ENCODE measurements at regions not wholly inside any gene's neighbourhood (a gene's known extent, or its start where the extent isn't known, plus 50 kb on each side); places are given as distances from the start of the nearest gene placed in this dataset.

- TF ChIP-seq CTCF (conservative IDR thresholded peaks at IDR 0.05; ENCODE audit: low read depth in 2 of 2), result no peak
- TF ChIP-seq EZH2 (IDR thresholded peaks at IDR 0.05; ENCODE audit: low read depth, unreplicated experiment), result no peak
- TF ChIP-seq ETS1 (IDR thresholded peaks at IDR 0.05), result no peak
- TF ChIP-seq POLR2AphosphoS5 (IDR thresholded peaks at IDR 0.05; ENCODE audit: low read depth), result no peak
- no peak for TF ChIP-seq CREB1 (CRISPR knock-in tag; IDR thresholded peaks at IDR 0.05; ENCODE audit: low read depth)
- no peak for TF ChIP-seq REST (IDR thresholded peaks at IDR 0.05; ENCODE audit: unreplicated experiment)
- no peak for TF ChIP-seq ZNF331 (CRISPR knock-in tag; IDR thresholded peaks at IDR 0.05; ENCODE audit: low read depth)
- no peak for TF ChIP-seq JUNB (IDR thresholded peaks at IDR 0.05; ENCODE audit: unreplicated experiment)
- TF ChIP-seq ZNF114 (CRISPR knock-in tag; IDR thresholded peaks at IDR 0.05), result no peak
Observed at GRCh38 chr10:30114401-30114800, 55.0 kb upstream of the JCAD start.

Data from GM23338 (cell line).